BE2C (cell line): ENCODE measurements at regions not wholly inside any gene's neighbourhood (a gene's known extent, or its start where the extent isn't known, plus 50 kb on each side); places are given as distances from the start of the nearest gene placed in this dataset.

Source experiments
- DNase-seq: peaks from one replicate; pipeline ENCODE4 v3.0.0-alpha.2; 2020
- H3K27me3 ChIP-seq: fragments of 250-450 bp; sonication (Bioruptor Pico); 2 replicates; pipeline ENCODE4 v1.5.1; 2020; ENCODE audit warnings: mild to moderate bottlenecking
- H3K36me3 ChIP-seq: fragments of 250-450 bp; sonication (Bioruptor Pico); 2 replicates; pipeline ENCODE4 v1.5.1; 2020; ENCODE audit warnings: mild to moderate bottlenecking
- H3K4me1 ChIP-seq: fragments of 250-450 bp; sonication (Bioruptor Pico); 2 replicates; pipeline ENCODE4 v1.5.1; 2020
- H3K4me3 ChIP-seq: 2 replicates; pipeline ENCODE4 v1.5.1; 2011; ENCODE audit warnings: low read depth, low read length
- H3K9me3 ChIP-seq: fragments of 250-450 bp; sonication (Bioruptor Pico); 2 replicates; pipeline ENCODE4 v1.5.1; 2020
- TF ChIP-seq, protein P1 (sequence below): IDR thresholded peaks from 2 replicates; pipeline ENCODE4 v1.5.1; 2012; ENCODE audit warnings: mild to moderate bottlenecking, low read depth, low read length

DNA sequence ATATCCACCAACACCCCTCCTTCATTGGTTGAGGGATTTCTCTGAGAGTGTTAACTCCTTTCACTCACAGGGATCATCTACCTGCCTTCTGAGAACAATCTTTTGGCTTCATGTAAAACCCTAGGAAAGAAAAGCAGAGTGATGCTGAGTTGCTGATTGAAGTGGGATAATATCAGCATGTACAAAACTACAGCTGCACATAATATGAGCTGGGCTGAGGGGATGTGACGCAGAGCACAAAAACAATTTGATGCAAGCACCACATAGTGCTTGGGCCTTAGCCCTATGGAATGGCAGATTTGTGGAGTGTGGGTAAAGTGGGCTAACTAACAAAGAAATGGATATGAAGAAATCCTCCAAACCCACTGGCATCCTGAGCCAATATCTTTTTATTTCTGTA, 267.6 kb upstream of the KCNH8 start:
- TF ChIP-seq, protein P1, sequence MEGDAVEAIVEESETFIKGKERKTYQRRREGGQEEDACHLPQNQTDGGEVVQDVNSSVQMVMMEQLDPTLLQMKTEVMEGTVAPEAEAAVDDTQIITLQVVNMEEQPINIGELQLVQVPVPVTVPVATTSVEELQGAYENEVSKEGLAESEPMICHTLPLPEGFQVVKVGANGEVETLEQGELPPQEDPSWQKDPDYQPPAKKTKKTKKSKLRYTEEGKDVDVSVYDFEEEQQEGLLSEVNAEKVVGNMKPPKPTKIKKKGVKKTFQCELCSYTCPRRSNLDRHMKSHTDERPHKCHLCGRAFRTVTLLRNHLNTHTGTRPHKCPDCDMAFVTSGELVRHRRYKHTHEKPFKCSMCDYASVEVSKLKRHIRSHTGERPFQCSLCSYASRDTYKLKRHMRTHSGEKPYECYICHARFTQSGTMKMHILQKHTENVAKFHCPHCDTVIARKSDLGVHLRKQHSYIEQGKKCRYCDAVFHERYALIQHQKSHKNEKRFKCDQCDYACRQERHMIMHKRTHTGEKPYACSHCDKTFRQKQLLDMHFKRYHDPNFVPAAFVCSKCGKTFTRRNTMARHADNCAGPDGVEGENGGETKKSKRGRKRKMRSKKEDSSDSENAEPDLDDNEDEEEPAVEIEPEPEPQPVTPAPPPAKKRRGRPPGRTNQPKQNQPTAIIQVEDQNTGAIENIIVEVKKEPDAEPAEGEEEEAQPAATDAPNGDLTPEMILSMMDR, result no peak
- Histone ChIP-seq H3K36me3 (no peaks in the 10 kb centered on the region), H3K9me3 (no peaks in the 10 kb centered on the region), H3K4me1 (no peaks in the 10 kb centered on the region), H3K27me3 (no peaks in the 10 kb centered on the region), H3K4me3 (no peak overlapping the region)
- no peak for DNase-seq

DNA sequence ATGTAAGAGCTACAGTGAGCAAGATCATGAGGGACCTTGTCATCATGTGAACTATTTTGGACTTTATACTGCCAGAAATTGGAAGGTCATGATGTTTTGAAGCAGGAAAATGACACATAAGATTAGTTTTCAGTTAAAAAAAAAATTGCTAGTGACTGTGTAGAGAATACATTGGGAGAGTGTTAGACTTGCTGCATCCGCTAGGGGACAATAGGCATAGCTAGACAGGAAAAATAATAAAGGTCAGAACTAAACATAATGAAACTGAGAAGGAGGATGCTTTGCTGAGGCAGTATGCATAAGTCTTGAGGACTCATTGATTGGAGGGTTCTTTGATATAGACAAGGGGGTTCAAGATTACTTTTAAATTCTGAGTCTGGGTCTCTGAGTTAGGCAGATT, 275.8 kb upstream of the KCNH8 start:
- H3K4me3 ChIP-seq, result no peak overlapping the region
- H3K27me3 ChIP-seq, result no peaks in the 10 kb centered on the region
- H3K9me3 ChIP-seq, result no peaks in the 10 kb centered on the region
- no peaks in the 10 kb centered on the region for H3K4me1 ChIP-seq
- no peaks in the 10 kb centered on the region for H3K36me3 ChIP-seq
- TF ChIP-seq, protein P1, result peak; percentile 32
- DNase-seq, result no peak

DNA sequence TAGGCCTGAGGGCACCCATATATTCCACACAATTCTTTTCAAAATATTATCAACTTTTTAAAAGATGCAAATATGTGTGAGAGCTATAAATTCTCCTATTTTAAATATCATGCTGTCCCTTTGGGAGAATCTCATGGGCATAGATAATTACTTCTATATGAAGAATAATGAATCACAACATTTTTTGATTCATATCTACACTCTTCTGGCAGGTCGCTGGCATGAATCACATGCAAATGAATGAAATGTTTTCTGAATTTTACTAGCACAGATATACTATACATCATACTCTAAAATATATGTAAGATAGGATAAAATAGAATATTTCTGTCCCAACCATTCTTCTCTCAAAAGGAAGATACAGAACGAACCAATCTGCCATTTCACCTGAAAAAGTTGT, 277.7 kb upstream of the KCNH8 start:
- H3K4me1 ChIP-seq, result no peaks in the 10 kb centered on the region
- no peak overlapping the region for H3K4me3 ChIP-seq
- H3K36me3 ChIP-seq, result no peaks in the 10 kb centered on the region
- H3K9me3 ChIP-seq, result no peaks in the 10 kb centered on the region
- TF ChIP-seq, protein P1, result no peak
- H3K27me3 ChIP-seq, result no peaks in the 10 kb centered on the region
- DNase-seq, result no peak

GRCh38 chr3:18870074-18870640, 278.2 kb upstream of the KCNH8 start:
- TF ChIP-seq, protein P1, result no peak

GRCh38 chr3:18868911-18869689, 279.2 kb upstream of the KCNH8 start:
- no peaks in the 10 kb centered on the region for H3K9me3 ChIP-seq
- no peaks in the 10 kb centered on the region for H3K4me1 ChIP-seq
- TF ChIP-seq, protein P1, result no peak
- H3K36me3 ChIP-seq, result no peaks in the 10 kb centered on the region
- no peaks in the 10 kb centered on the region for H3K27me3 ChIP-seq
- no peak overlapping the region for H3K4me3 ChIP-seq
- no peak for DNase-seq

More at GRCh38 chr3:18870074-18870640, 278.2 kb upstream of the KCNH8 start:
- no peaks in the 10 kb centered on the region for H3K27me3 ChIP-seq
- H3K4me3 ChIP-seq, result no peak overlapping the region
- no peaks in the 10 kb centered on the region for H3K9me3 ChIP-seq
- DNase-seq, result no peak
- H3K4me1 ChIP-seq, result no peaks in the 10 kb centered on the region
- H3K36me3 ChIP-seq, result no peaks in the 10 kb centered on the region

DNA sequence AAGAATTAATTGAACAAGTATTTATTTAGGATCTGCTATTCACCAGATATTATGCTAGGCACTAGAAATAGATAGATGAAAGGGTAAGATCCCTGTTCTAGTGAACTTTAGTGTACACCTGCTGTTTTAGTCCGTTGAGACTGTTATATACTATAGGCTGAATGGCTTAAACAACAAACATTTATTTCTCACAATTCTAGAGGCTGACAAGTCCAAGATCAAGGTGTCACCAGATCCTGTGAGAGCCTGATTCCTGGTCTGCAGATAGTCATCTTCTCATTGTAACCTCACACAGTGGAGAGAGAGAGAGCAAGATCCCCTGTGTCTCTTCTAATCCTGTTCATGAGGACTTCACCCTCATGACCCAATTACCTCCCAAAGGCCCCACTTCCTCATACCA, 281.4 kb upstream of the KCNH8 start:
- Histone ChIP-seq H3K36me3 (no peaks in the 10 kb centered on the region), H3K27me3 (no peaks in the 10 kb centered on the region), H3K4me3 (no peak overlapping the region), H3K9me3 (no peaks in the 10 kb centered on the region), H3K4me1 (no peaks in the 10 kb centered on the region)
- DNase-seq, result no peak
- TF ChIP-seq, protein P1, result no peak
